ENCODE measurements at regions not wholly inside any gene's neighbourhood (a gene's known extent, or its start where the extent isn't known, plus 50 kb on each side); places are given as distances from the start of the nearest gene placed in this dataset.
"Not testable (repeated sequence)": the region's sequence is repeated elsewhere in the genome, so short reads cannot be mapped to it uniquely, and the experiment has no call there.

- no peak for DNase-seq (ENCODE audit: low read depth)
Observed at GRCh38 chr1:101483982-101484688, 247.3 kb downstream of the S1PR1 start.

DNA sequence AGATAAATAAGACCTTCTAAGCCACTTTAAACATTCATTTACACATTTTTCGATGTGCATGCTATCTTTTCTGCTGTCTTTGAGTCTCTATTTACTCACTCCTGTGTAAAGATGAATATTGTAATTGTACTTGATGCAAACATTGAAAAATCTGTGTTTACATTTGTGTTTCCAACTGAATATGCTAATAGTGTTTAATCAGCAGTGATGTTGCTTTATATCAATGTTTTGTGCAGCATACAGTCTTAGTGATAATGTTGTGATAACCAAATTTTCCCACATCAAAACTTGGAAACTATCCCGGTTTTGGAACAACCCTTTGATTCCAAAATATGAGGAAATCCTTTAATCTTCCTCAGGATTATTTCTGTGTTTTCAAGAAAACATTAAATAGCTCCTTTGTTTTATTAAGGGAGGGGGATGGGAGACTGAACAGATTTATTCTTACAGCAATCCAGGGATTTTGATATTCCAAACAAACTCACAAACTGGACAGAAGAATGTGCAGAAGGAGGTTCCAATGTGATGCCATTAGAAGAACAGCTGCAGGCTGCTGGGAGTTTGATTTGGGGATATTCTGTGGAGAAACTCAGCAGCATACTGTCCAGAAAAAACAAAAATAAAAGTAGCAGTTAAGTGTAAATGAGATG is 248.0 kb downstream of the S1PR1 start:
- no peak for DNase-seq (ENCODE audit: low read depth)

DNA sequence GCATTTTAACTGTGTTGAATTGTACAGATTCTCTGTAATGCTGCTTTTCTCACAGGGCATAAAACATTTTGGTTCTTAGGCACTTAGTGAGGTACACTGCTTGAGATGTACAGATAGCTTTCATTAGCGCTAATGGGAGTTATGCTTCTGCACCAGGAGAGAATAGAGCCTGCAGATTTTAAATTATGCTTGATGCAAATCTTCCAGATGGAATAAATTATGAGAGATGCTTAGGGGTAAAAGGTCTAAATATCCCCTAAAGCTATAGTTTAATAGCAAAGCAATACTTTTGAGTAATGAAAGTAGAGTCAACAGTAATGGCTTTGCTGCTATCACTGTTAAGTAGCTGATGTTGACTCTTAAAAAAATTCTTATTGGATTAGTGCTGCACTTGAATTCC is 248.9 kb downstream of the S1PR1 start:
- DNase-seq (ENCODE audit: low read depth): no peak

- DNase-seq (ENCODE audit: low read depth): not testable (repeated sequence)
Observed at GRCh38 chr1:101492144-101492543, 255.3 kb downstream of the S1PR1 start.

- DNase-seq (ENCODE audit: low read depth): not testable (repeated sequence)
Observed at GRCh38 chr1:101493920-101494319, 257.1 kb downstream of the S1PR1 start.

- DNase-seq (ENCODE audit: low read depth): no peak
Observed at GRCh38 chr1:101496109-101496508, 259.3 kb downstream of the S1PR1 start.

DNA sequence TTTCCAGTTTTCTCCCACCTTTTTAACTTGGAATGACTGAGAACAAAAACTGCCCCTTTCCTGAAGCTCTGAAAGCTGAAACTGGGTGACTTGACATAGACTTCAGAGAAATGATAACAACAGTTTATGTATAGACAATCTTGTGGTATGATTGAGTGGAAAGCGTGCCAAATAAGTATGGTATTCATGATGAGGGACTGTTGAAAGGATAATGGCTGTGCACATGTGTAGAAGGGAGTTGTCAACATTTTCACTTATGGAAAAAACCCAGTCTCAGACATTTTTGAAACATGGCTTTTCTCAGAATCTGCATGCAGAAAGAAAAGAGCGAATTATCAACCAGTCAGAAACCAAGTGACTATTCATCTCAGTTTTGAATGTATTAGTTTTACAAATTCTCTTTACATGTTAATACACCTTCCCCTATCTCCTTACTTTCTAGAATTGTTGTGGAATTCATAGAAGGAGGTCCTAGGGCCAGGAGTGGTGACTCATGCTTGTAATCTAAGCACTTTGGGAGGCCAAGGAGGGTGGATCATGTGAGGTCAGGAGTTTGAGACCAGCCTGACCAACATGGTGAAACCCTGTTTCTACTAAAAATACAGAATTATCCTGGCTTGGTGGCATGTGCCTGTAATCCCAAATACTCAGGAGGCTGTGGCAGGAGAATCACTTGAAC is 261.2 kb downstream of the S1PR1 start:
- no peak for DNase-seq (ENCODE audit: low read depth)

DNA sequence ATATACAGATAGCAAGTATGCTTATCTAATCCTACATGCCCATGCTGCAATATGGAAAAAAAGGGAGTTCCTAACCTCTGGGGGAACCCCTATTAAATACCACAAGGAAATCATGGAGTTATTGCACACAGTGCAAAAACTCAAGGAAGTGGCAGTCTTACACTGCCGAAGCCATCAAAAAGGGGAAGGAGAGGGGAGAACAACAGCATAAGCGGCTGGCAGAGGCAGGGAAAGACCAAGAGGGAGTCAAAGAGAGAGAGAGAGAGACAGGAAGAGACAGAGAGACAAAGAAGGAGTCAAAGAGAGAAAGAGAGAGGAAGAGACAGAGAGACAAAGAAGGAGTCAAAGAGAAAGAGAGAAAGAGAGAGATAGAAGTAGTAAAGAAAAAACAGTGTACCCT is 267.3 kb downstream of the S1PR1 start:
- DNase-seq (ENCODE audit: low read depth): not testable (repeated sequence)

DNA sequence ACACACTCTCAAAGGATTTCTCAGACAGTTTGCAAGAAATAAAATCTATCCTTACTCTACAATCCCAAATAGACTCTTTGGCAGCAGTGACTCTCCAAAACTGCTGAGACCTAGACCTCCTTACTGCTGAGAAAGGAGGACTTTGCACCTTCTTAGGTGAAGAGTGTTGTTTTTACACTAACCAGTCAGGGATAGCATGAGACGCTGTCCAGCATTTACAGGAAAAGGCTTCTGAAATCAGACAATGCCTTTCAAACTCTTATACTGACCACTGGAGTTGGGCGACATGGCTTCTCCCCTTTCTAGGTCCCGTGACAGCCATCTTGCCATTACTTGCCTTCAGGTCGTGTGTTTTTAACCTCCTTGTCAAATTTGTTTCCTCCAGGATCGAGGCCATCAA is 268.4 kb downstream of the S1PR1 start:
- not testable (repeated sequence) for DNase-seq (ENCODE audit: low read depth)

DNA sequence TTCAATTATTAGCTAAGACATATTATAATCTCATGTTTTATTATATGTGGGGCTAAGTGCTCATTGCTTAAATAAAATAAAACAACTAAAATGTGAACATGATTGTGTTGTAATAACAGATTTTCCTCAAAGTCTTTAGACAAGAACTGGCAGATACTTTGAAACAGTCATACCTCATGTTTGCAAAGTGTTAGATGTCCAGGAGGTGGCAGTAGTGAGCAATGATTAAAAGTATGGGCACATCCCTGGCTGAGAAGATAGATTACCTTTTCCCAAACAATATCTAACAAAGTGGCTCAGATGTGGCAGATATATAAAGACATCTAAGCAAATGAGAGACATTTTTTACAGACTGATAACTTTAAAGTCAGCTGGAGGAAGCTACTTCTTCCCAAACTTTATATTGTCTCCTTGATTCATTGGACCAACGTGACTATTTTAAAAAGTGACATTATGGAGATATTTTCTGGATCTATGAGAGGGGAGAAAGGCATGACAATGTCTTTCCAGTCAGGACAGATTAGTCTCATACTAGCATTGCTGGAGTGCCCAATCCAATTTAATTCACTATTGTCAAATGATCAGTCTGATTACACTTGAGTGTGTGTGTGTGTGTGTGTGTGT is 269.8 kb downstream of the S1PR1 start:
- DNase-seq (ENCODE audit: low read depth): no peak

DNA sequence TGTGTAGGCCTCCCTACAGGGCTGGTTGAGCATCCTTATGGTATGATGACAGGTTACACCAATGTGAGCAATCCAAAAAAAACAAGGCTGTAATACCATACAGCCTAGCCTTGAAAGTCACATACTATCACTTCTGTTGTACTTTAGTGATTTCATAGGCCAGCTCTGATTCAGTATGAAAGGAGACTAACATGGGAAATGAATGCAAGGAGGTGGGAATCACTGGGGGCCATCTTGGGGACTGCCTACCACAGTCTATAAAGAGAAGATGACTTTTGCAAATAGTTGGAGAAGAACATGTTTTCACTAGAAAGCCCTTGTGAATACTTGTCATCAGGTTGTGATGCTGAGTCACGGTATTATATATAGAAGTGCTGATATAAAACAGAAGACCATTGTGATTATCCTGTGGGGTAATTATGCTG is 270.7 kb downstream of the S1PR1 start:
- DNase-seq (ENCODE audit: low read depth): no peak

- no peak for DNase-seq (ENCODE audit: low read depth)
Observed at GRCh38 chr1:101508913-101509312, 272.1 kb downstream of the S1PR1 start.

GRCh38 chr1:101509370-101509769 is 272.6 kb downstream of the S1PR1 start:
- DNase-seq (ENCODE audit: low read depth): no peak

DNA sequence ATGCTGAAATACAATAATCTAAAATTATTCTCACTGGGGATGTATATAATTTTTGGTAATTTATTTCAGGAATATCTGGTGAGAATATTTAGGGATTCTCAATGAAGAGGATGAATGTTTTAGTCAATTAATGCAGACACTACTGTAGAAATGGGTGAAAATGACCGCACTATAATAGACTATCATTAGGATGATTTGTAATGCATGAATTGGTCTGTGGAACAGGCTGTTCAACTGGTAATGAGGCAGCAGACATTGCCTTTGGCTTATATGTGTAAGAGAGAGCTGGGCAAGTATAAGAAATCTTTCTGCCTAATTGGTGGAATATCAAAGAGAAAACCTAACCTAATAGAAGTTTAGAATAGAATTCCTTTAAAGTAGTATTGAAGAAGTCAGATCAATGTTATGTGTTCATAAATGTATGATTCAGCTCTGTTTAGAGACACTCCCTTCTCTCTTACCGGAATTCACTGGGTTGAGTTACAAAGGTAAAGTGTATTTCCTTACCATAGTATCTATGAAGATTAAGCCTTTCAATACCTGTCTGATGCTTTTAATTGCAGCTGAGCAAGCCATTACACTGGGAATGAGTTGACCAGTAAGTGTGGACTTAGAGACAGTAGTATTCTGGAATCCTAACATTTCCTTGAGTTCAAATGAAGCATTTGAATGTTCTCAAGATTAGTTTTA is 274.5 kb downstream of the S1PR1 start:
- DNase-seq (ENCODE audit: low read depth): no peak

DNA sequence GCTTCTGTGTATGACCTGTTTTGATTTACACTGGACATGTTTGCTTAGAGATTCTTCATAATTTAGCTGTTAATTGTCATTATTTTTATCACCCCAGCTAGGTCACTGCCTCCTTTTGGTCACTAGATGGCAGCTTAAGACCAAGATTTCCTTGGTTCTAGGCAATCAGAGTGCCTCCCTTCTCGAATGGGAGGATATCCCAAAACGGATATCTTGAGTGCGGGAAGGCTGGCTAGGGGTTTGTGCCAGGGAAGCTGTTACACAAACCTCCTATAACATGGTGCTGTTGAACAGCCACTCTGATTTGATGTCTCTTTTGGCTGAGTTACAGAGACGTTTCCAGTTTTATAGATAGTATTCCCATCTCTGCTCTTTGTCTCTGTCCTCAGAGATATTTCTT is 283.5 kb downstream of the S1PR1 start:
- no peak for DNase-seq (ENCODE audit: low read depth)

- no peak for DNase-seq (ENCODE audit: low read depth)
Observed at GRCh38 chr1:101522486-101522885, 285.7 kb downstream of the S1PR1 start.

DNA sequence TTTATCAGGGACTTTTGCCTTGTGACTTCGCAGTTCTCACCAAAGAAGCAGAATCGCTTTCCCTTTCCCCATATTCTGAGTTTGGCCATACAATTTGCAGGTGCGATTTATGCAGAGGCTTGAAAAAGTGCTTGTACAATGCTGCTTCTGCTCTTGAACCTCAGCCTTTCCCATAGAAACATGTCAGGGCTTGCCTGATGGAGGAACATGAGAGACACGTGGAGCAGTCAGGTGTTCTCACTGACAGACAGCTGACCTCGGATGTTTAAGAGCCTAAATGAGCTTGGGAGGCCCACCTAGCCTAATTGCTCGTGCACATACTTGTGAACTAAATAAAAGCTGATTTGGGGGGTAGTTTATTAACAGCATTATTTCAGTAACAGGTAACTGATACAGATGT is 290.0 kb downstream of the S1PR1 start:
- DNase-seq (ENCODE audit: low read depth): no peak

GRCh38 chr1:101532377-101532776 is 295.6 kb downstream of the S1PR1 start:
- no peak for DNase-seq (ENCODE audit: low read depth)

GRCh38 chr1:101540161-101540560 is 303.3 kb downstream of the S1PR1 start:
- no peak for DNase-seq (ENCODE audit: low read depth)

GRCh38 chr1:101546885-101547284 is 310.1 kb downstream of the S1PR1 start:
- no peak for DNase-seq (ENCODE audit: low read depth)

GRCh38 chr1:101547357-101547756 is 310.5 kb downstream of the S1PR1 start:
- no peak for DNase-seq (ENCODE audit: low read depth)

DNA sequence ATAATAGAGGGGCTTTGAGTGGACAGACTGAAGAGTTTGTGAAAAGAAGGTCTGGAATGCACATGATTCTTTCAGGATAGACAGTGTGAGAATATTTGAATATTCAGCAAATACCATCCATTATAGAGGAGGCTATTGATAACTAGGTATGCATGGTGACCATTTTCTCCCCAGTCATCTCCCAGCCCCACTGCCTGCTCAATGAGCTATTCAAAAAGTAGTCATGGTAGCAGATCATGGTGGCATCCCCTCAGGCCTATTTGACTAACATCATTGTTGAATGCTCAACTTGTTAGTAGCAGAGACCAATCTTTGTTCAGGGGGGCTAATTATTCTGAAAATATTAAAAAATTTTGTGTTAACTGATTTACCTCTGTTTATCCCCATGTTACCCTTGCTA is 311.6 kb downstream of the S1PR1 start:
- DNase-seq (ENCODE audit: low read depth): no peak
